SK-N-SH treated with all-trans-retinoic acid at 6 μM for 48 hours (cell line): ENCODE measurements at regions not wholly inside any gene's neighbourhood (a gene's known extent, or its start where the extent isn't known, plus 50 kb on each side); places are given as distances from the start of the nearest gene placed in this dataset.

Experiments
- ATAC-seq: fragments of 200-7000 bp; cut with Tn5 transposase; 3 replicates; pipeline ENCODE4 v1.9.1; 2020; ENCODE audit warnings: mild to moderate bottlenecking, moderate library complexity
- ARNTL ChIP-seq: fragments of 450-650 bp; formaldehyde crosslinking; IDR thresholded peaks from 2 replicates; pipeline ENCODE4 v1.5.0; 2020; ENCODE audit warnings: low read depth, mild to moderate bottlenecking, moderate library complexity, borderline replicate concordance
- BACH2 ChIP-seq: fragments of 250-450 bp; sonication (Bioruptor Pico); IDR thresholded peaks from 2 replicates; pipeline ENCODE4 v1.9.0; 2021; ENCODE audit warnings: mild to moderate bottlenecking, borderline replicate concordance
- CSDC2 ChIP-seq: fragments of 250-450 bp; sonication (Bioruptor Pico); IDR thresholded peaks from 2 replicates; pipeline ENCODE4 v1.5.0; 2020; ENCODE audit warnings: mild to moderate bottlenecking, moderate library complexity
- ESRRG ChIP-seq: fragments of 250-450 bp; sonication (Bioruptor Pico); IDR thresholded peaks from 2 replicates; pipeline ENCODE4 v1.6.1; 2021; ENCODE audit warnings: mild to moderate bottlenecking
- GLIS3 ChIP-seq: fragments of 250-450 bp; sonication (Bioruptor Pico); IDR thresholded peaks from 2 replicates; pipeline ENCODE4 v1.5.0; 2020; ENCODE audit warnings: mild to moderate bottlenecking, moderate library complexity
- ISL1 ChIP-seq: fragments of 250-450 bp; sonication (Bioruptor Pico); IDR thresholded peaks from 2 replicates; pipeline ENCODE4 v2.1.2; 2022; ENCODE audit warnings: mild to moderate bottlenecking, moderate library complexity
- OSR1 ChIP-seq: fragments of 250-450 bp; sonication (Bioruptor Pico); IDR thresholded peaks from 2 replicates; pipeline ENCODE4 v1.8.0; 2022; ENCODE audit warnings: moderate library complexity, mild to moderate bottlenecking, inconsistent platforms
- PPARA ChIP-seq: fragments of 250-450 bp; sonication (Bioruptor Pico); IDR thresholded peaks from 2 replicates; pipeline ENCODE4 v1.5.0; 2020; ENCODE audit warnings: mild to moderate bottlenecking, borderline replicate concordance
- RARB ChIP-seq: fragments of 250-450 bp; sonication (Bioruptor Pico); IDR thresholded peaks from 2 replicates; pipeline ENCODE4 v1.8.0; 2021; ENCODE audit warnings: mild to moderate bottlenecking, moderate library complexity
- SNAI2 ChIP-seq: fragments of 250-450 bp; sonication (Bioruptor Pico); IDR thresholded peaks from 2 replicates; pipeline ENCODE4 v1.5.0; 2020; ENCODE audit warnings: mild to moderate bottlenecking, moderate library complexity
- TCF4 ChIP-seq: fragments of 250-450 bp; sonication (Bioruptor Pico); IDR thresholded peaks from 2 replicates; pipeline ENCODE4 v1.8.0; 2021; ENCODE audit warnings: mild to moderate bottlenecking, moderate library complexity, borderline replicate concordance
- TOX ChIP-seq: fragments of 250-450 bp; sonication (Bioruptor Pico); IDR thresholded peaks from 2 replicates; pipeline ENCODE4 v1.8.0; 2021; ENCODE audit warnings: mild to moderate bottlenecking, moderate library complexity, borderline replicate concordance
- ZC3H10 ChIP-seq: fragments of 250-450 bp; sonication (Bioruptor Pico); IDR thresholded peaks from 2 replicates; pipeline ENCODE4 v1.5.1; 2021; ENCODE audit warnings: mild to moderate bottlenecking, moderate library complexity
- ZFP3 ChIP-seq: fragments of 250-450 bp; sonication (Bioruptor Pico); IDR thresholded peaks from 2 replicates; pipeline ENCODE4 v1.5.0; 2020; ENCODE audit warnings: mild to moderate bottlenecking, moderate library complexity
- ZFP30 ChIP-seq: fragments of 450-650 bp; formaldehyde crosslinking; IDR thresholded peaks from 2 replicates; pipeline ENCODE4 v1.5.0; 2022; ENCODE audit warnings: mild to moderate bottlenecking, moderate library complexity
- ZNF565 ChIP-seq: fragments of 450-650 bp; formaldehyde crosslinking; conservative IDR thresholded peaks from 2 replicates; pipeline ENCODE4 v1.5.0; 2020; ENCODE audit warnings: low read depth, mild to moderate bottlenecking, moderate library complexity
- ZNF70 ChIP-seq: fragments of 450-650 bp; formaldehyde crosslinking; IDR thresholded peaks from 2 replicates; pipeline ENCODE4 v1.5.0; 2020; ENCODE audit warnings: mild to moderate bottlenecking, moderate library complexity
- ZNF8 ChIP-seq: fragments of 450-650 bp; formaldehyde crosslinking; IDR thresholded peaks from 2 replicates; pipeline ENCODE4 v1.5.0; 2020; ENCODE audit warnings: mild to moderate bottlenecking, moderate library complexity
- TF ChIP-seq, protein P1 (sequence below): fragments of 250-450 bp; sonication (Bioruptor Pico); IDR thresholded peaks from 2 replicates; pipeline ENCODE4 v1.5.1; 2020; ENCODE audit warnings: low read depth, mild to moderate bottlenecking, moderate library complexity
- TF ChIP-seq, protein P2 (sequence below): fragments of 250-450 bp; sonication (Bioruptor Pico); IDR thresholded peaks from 2 replicates; pipeline ENCODE4 v1.5.0; 2020; ENCODE audit warnings: mild to moderate bottlenecking, moderate library complexity
- TF ChIP-seq, protein P3 (sequence below): fragments of 250-450 bp; sonication (Bioruptor Pico); IDR thresholded peaks from 2 replicates; pipeline ENCODE4 v1.8.0; 2021; ENCODE audit warnings: low read depth, mild to moderate bottlenecking, moderate library complexity, borderline replicate concordance
- TF ChIP-seq, protein P4 (sequence below): fragments of 250-450 bp; sonication (Bioruptor Pico); IDR thresholded peaks from 2 replicates; pipeline ENCODE4 v1.8.0; 2020; ENCODE audit warnings: mild to moderate bottlenecking, moderate library complexity, borderline replicate concordance

GRCh38 chr20:39263076-39263475, 300.9 kb downstream of the DHX35 start:
- no peak for ATAC-seq
- TF ChIP-seq PPARA (CRISPR knock-in tag) = no peak

- TF ChIP-seq TCF4 = no peak
- TF ChIP-seq, protein P1, sequence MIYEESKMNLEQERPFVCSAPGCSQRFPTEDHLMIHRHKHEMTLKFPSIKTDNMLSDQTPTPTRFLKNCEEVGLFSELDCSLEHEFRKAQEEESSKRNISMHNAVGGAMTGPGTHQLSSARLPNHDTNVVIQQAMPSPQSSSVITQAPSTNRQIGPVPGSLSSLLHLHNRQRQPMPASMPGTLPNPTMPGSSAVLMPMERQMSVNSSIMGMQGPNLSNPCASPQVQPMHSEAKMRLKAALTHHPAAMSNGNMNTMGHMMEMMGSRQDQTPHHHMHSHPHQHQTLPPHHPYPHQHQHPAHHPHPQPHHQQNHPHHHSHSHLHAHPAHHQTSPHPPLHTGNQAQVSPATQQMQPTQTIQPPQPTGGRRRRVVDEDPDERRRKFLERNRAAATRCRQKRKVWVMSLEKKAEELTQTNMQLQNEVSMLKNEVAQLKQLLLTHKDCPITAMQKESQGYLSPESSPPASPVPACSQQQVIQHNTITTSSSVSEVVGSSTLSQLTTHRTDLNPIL = no peak
- no peak for TF ChIP-seq OSR1 (CRISPR knock-in tag)
- TF ChIP-seq ZNF565 (CRISPR knock-in tag) = no peak
- no peak for TF ChIP-seq ISL1 (CRISPR knock-in tag)
- no peak for ATAC-seq
Observed at GRCh38 chr20:39259808-39260207, 297.7 kb downstream of the DHX35 start.

DNA sequence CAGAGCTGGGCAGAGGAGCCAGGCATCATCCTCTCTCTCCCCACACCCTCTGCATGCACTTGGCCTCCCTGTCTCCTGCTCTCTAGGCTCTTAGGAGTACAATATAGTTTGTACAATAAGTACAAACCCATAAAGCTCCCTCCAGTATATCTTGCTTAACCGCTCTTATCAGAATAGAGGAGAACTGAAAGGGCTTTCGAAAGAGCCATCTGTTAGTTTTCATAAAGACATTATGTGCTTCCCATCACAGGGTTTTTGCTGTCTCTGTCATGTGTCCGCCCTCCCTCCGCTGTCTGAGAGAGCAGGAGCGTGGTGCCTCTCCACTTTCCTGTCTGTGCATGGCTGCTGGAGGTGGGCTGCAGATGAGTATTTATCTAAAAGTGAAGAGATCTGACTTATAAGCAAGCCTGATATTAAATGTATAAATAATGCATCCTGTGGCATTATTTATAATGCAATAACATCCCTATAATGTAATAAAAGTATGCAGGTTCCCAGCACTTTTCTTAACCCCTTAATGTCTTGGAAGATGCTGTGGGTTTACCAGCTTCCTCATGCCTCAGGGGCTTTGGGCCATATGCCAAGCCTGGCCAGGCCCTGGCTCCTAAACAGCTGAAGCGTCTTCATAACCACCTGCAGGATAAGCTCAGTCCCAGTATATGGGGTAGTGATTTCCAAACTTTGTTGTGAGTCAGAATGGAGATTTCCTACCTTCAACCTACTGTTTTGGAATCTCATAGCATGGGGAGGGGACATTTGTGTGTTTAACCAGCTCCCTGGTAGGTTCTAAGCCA, 297.1 kb downstream of the DHX35 start:
- TF ChIP-seq, protein P2, sequence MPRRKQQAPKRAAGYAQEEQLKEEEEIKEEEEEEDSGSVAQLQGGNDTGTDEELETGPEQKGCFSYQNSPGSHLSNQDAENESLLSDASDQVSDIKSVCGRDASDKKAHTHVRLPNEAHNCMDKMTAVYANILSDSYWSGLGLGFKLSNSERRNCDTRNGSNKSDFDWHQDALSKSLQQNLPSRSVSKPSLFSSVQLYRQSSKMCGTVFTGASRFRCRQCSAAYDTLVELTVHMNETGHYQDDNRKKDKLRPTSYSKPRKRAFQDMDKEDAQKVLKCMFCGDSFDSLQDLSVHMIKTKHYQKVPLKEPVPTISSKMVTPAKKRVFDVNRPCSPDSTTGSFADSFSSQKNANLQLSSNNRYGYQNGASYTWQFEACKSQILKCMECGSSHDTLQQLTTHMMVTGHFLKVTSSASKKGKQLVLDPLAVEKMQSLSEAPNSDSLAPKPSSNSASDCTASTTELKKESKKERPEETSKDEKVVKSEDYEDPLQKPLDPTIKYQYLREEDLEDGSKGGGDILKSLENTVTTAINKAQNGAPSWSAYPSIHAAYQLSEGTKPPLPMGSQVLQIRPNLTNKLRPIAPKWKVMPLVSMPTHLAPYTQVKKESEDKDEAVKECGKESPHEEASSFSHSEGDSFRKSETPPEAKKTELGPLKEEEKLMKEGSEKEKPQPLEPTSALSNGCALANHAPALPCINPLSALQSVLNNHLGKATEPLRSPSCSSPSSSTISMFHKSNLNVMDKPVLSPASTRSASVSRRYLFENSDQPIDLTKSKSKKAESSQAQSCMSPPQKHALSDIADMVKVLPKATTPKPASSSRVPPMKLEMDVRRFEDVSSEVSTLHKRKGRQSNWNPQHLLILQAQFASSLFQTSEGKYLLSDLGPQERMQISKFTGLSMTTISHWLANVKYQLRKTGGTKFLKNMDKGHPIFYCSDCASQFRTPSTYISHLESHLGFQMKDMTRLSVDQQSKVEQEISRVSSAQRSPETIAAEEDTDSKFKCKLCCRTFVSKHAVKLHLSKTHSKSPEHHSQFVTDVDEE (CRISPR knock-in tag) = peak; percentile 69
- TF ChIP-seq TCF4 (peak; percentile 81), BACH2 (CRISPR knock-in tag) (no peak), TOX (CRISPR knock-in tag) (no peak), CSDC2 (no peak), ZNF565 (CRISPR knock-in tag) (no peak), ARNTL (no peak), ZC3H10 (CRISPR knock-in tag) (no peak), ESRRG (no peak), ZFP3 (no peak), ZNF70 (CRISPR knock-in tag) (no peak), PPARA (CRISPR knock-in tag) (no peak), ZNF8 (CRISPR knock-in tag) (no peak), GLIS3 (no peak), ZFP30 (CRISPR knock-in tag) (no peak), RARB (CRISPR knock-in tag) (no peak), SNAI2 (no peak), OSR1 (CRISPR knock-in tag) (no peak), ISL1 (CRISPR knock-in tag) (peak; percentile 81)
- TF ChIP-seq, protein P3, sequence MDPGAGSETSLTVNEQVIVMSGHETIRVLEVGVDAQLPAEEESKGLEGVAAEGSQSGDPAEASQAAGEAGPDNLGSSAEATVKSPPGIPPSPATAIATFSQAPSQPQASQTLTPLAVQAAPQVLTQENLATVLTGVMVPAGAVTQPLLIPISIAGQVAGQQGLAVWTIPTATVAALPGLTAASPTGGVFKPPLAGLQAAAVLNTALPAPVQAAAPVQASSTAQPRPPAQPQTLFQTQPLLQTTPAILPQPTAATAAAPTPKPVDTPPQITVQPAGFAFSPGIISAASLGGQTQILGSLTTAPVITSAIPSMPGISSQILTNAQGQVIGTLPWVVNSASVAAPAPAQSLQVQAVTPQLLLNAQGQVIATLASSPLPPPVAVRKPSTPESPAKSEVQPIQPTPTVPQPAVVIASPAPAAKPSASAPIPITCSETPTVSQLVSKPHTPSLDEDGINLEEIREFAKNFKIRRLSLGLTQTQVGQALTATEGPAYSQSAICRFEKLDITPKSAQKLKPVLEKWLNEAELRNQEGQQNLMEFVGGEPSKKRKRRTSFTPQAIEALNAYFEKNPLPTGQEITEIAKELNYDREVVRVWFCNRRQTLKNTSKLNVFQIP (CRISPR knock-in tag) = no peak
- TF ChIP-seq, protein P4, sequence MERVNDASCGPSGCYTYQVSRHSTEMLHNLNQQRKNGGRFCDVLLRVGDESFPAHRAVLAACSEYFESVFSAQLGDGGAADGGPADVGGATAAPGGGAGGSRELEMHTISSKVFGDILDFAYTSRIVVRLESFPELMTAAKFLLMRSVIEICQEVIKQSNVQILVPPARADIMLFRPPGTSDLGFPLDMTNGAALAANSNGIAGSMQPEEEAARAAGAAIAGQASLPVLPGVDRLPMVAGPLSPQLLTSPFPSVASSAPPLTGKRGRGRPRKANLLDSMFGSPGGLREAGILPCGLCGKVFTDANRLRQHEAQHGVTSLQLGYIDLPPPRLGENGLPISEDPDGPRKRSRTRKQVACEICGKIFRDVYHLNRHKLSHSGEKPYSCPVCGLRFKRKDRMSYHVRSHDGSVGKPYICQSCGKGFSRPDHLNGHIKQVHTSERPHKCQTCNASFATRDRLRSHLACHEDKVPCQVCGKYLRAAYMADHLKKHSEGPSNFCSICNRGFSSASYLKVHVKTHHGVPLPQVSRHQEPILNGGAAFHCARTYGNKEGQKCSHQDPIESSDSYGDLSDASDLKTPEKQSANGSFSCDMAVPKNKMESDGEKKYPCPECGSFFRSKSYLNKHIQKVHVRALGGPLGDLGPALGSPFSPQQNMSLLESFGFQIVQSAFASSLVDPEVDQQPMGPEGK (CRISPR knock-in tag) = no peak
- no peak; the same call in 2 of the 3 replicates for ATAC-seq

DNA sequence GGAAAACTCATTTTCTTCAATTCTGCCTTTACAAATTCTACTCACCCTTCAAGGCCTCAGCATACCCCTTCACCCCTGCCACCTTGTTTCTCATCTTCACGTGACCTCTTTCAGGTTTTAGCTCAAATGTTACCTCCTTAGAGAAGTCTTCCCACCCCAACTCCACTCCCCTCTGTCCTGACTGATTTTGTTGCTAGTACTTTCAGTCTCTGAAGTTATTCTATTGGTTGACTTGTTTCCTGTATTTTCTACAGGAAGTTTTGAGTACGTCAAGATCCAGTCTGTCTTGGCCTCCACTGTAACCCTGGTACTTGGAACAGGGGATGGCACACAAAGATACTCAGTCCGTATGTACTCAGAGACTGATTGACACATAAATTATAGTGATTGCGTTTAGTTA, 296.1 kb downstream of the DHX35 start:
- no peak for TF ChIP-seq PPARA (CRISPR knock-in tag)
- ATAC-seq = no peak
